ENCODE measurements at regions not wholly inside any gene's neighbourhood (a gene's known extent, or its start where the extent isn't known, plus 50 kb on each side); places are given as distances from the start of the nearest gene placed in this dataset.

GRCh38 chr4:163922302-163922701 is 427.8 kb downstream of the TMA16 start:
- no peak for ATAC-seq
- Histone ChIP-seq H3K36me3 (ENCODE audit: insufficient read depth in 1 of 2, low read depth in 1 of 2) (no peaks in the 10 kb centered on the region), H3K27me3 (ENCODE audit: insufficient read depth in 3 of 3, low read length in 2 of 3) (no peaks in the 10 kb centered on the region), H3K4me3 (no peak overlapping the region), H3K9me3 (no peaks in the 10 kb centered on the region), H3K4me1 (no peaks in the 10 kb centered on the region), H3K27ac (no peak overlapping the region)
- no peak for DNase-seq
- intact Hi-C loops (cut with DNase I) = no loop called here
- WGBS, 3 donors = 57 to 86% (median 82%) methylated on average over 2 of the region's 2 CpGs
- TF ChIP-seq CTCF (IDR thresholded peaks at IDR 0.05) = no peak

- no peak overlapping the region for H3K4me3 ChIP-seq
- whole genome bisulfite sequencing, 3 donors = 86 to 88% (median 86%) methylated on average over 2 of the region's 2 CpGs
- no peak for TF ChIP-seq CTCF (IDR thresholded peaks at IDR 0.05)
- no peaks in the 10 kb centered on the region for H3K36me3 ChIP-seq (ENCODE audit: insufficient read depth in 1 of 2, low read depth in 1 of 2)
- no peaks in the 10 kb centered on the region for H3K9me3 ChIP-seq
- intact Hi-C loops (cut with DNase I) = no loop called here
- no peaks in the 10 kb centered on the region for H3K4me1 ChIP-seq
- H3K27ac ChIP-seq = no peak overlapping the region
- DNase-seq = no peak
- no peaks in the 10 kb centered on the region for H3K27me3 ChIP-seq (ENCODE audit: insufficient read depth in 3 of 3, low read length in 2 of 3)
- no peak for ATAC-seq
Measured at GRCh38 chr4:163923092-163923491, 428.6 kb downstream of the TMA16 start.

- intact Hi-C loops (cut with DNase I) = no loop called here
- TF ChIP-seq CTCF (IDR thresholded peaks at IDR 0.05) = no peak
- Histone ChIP-seq H3K9me3 (no peaks in the 10 kb centered on the region), H3K36me3 (ENCODE audit: insufficient read depth in 1 of 2, low read depth in 1 of 2) (no peaks in the 10 kb centered on the region), H3K27ac (no peak overlapping the region), H3K4me1 (no peaks in the 10 kb centered on the region), H3K4me3 (no peak overlapping the region), H3K27me3 (ENCODE audit: insufficient read depth in 3 of 3, low read length in 2 of 3) (no peaks in the 10 kb centered on the region)
- ATAC-seq (no peak), DNase-seq (no peak)
Measured at GRCh38 chr4:163930086-163930485, 435.6 kb downstream of the TMA16 start.

- intact Hi-C loops (cut with DNase I) = no loop called here
- 92 to 94% (median 94%) methylated on average over 7 of the region's 7 CpGs for WGBS, 3 donors
Measured at GRCh38 chr4:163932504-163932903, 438.0 kb downstream of the TMA16 start.

More at GRCh38 chr4:163932504-163932903, 438.0 kb downstream of the TMA16 start:
- no peaks in the 10 kb centered on the region for H3K36me3 ChIP-seq (ENCODE audit: insufficient read depth in 1 of 2, low read depth in 1 of 2)
- H3K4me3 ChIP-seq = no peak overlapping the region
- ATAC-seq = no peak
- DNase-seq = no peak
- TF ChIP-seq CTCF (IDR thresholded peaks at IDR 0.05) = no peak
- H3K4me1 ChIP-seq = no peaks in the 10 kb centered on the region
- no peak overlapping the region for H3K27ac ChIP-seq
- no peaks in the 10 kb centered on the region for H3K27me3 ChIP-seq (ENCODE audit: insufficient read depth in 3 of 3, low read length in 2 of 3)
- no peaks in the 10 kb centered on the region for H3K9me3 ChIP-seq

Measured in psoas muscle (tissue), 7 donors.